Esophagus squamous epithelium (tissue), 4 donors: ENCODE measurements at regions not wholly inside any gene's neighbourhood (a gene's known extent, or its start where the extent isn't known, plus 50 kb on each side); places are given as distances from the start of the nearest gene placed in this dataset.

ENCODE experiments used
- CTCF ChIP-seq, 6 experiments: fragments of 450-650 bp in 4 of 6; fragments of 200-600 bp in 2 of 6; sonication (generic) in 2 of 6; IDR thresholded peaks; one replicate each; pipeline ENCODE4 v1.5.1; 2016 to 2019; ENCODE audit warnings: antibody characterized with exemption in 6 of 6, mild to moderate bottlenecking in 4 of 6, moderate library complexity in 4 of 6
- POLR2A ChIP-seq, 4 donors: fragments of 450-650 bp; IDR thresholded peaks; one replicate each; pipeline ENCODE4 v1.6.1; 2017; ENCODE audit warnings: antibody characterized with exemption in 4 of 4, mild to moderate bottlenecking in 4 of 4, moderate library complexity in 3 of 4

GRCh38 chr12:75846102-75846501, 185.5 kb downstream of the PHLDA1 start:
- TF ChIP-seq CTCF (IDR thresholded peaks at IDR 0.05) (no peak), POLR2A (IDR thresholded peaks at IDR 0.05) (no peak)
